Activated CD4-positive, alpha-beta T cell treated with anti-CD3 and anti-CD28 coated beads, Interleukin-10, Interleukin-2, amounts not matched to agents 100 ng/mL and 50 ng/mL, durations not matched to agents 16 hours and 8 hours (primary cell): ENCODE measurements at regions not wholly inside any gene's neighbourhood (a gene's known extent, or its start where the extent isn't known, plus 50 kb on each side); places are given as distances from the start of the nearest gene placed in this dataset.
"Not testable (repeated sequence)": the region's sequence is repeated elsewhere in the genome, so short reads cannot be mapped to it uniquely, and the experiment has no call there.

ENCODE experiments used
- DNase-seq: peaks from one replicate; pipeline ENCODE4 v3.0.0-alpha.2; 2020

DNA sequence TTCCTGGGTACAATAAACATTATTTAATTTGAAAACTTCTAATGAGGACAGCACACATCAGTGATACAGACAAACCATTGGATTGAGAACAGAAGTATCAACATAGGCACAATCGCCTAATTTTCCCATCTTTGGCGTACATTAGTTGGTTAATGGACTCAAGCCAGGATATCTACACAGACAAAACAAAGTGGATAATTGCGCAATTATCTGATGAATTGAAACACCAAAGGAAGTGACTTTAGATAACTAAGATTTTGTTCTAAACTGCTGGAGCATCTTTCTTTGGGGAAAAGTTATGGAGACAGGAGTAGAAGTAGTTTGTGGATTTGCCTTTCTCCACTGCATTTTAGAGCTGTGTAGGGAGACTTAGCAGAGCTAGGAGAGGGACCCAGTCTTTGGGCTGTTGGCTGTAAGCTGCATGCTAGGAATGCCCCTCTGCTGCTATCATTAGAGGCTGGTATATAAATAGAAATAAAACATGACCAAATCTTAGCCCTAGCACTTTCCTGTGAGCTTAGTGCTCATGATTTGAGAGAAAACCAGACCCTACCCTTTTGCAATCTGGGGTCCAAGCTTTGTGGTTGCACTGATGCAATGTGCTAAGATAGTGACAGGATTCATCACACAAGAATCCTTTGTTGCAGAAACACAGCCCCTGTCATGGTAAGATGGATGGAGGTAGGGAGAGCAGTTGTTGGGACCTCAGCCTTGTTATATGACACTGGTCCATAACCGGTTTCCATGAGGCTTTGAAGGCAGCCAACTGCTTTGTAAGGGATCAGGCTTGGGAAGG, 264.5 kb upstream of the PIK3C3 start:
- no peak for DNase-seq

DNA sequence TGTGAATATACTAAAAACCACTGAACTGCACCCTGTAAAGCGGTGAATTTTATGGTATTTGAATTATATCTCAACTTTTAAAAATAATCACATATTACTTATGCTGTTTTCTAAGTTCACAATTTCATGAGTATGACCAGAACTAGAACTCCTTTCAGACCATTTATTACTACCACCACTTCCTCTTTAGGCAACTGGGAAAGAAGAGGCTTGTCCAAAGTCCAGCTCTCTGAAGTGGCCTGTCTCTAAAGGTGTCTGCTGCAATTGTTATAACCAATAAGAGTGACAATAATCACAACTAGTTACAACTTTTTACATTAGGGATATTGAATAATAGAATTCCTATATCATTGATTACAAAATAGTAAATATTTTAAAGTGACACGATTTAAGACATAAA, 267.9 kb upstream of the PIK3C3 start:
- DNase-seq: no peak

DNA sequence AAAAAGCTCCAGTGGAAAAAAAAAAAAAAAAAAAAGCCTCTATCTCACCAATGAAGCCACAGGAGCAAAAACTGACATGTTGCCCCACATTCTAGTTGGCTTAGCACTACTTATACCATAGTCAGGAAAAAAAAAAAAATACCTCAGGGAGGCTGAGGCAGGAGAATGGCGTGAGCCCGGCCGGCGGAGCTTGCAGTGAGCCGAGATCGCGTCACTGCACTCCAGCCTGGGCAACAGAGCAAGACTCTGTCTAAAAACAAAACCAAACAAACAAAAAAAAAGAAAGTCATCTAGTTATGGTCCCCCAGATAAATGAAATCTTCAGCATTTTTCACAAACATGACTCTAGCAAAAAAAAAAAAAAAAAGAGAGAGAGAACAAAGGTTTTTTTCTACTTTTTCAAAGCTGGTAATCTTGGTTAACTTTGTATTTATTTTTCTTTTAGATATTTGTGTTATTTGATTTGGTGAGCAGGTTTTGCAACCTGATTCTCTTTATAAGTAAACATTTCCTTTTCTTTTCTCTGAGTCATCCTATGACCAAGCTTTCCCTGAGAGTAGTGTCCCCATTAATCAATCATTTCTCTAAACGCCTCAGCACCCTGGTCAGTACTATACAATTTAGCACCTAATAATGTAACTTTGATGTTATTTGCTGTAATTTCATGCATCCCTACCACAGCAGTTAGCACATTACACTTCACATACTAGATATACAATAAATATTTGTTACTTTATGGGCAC, 273.7 kb upstream of the PIK3C3 start:
- DNase-seq: no peak

DNA sequence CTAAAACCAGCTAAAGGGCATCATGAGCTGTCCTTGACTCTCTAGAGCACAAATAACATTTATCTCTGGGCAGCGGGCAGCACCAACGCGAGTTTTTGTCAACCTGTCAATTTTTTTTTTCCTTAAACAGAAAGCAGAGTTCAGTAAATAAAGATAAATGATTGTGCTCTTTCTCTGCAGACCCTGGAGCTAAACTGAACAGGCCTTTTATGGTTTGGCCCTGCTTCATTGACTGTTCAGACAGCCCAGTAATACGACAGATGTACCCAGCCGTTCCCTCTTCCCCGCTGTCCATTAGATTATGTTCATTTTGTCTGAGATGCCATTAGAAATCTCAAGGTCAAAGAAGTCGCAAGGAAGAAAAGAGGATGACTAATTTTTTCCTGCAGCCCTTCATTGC, 280.5 kb upstream of the PIK3C3 start:
- DNase-seq: no peak

DNA sequence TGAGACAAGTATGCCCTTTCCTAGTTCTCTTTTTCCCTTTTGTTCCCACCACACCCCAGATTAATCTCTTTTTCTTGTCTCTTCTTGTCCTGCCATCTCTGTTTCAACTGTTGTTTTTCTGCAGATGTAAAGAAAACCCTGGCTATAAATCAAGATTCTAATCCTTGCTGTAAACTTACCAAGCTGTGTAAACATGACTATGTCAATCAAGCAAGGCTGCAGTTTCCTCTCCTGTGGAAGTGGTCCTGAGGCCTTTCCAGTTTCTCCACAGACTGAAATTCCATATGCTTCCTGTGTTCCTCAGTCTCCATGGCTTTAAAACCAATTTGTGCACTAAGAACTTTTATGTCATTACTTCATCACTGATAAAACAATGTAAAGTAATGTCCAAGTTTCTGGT, 288.8 kb upstream of the PIK3C3 start:
- DNase-seq: no peak

DNA sequence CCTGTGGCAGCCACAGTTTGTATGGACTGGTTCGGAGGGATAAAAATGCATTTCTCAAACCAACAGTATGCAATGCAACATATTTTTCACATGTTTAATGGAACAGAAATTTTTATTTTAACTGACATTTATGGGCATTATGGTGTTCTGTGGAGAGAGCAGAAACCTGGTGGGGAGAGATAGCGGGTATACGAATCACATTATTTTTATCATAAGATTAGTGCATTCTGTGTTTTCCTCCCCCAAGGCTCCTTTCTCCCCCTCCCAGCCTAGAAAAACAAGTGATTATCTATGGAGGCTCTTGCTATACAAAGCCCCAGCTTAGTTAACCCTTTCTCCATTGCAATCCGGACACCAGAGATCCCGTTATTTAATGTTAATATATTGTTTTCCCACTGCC, 289.8 kb upstream of the PIK3C3 start:
- no peak for DNase-seq

DNA sequence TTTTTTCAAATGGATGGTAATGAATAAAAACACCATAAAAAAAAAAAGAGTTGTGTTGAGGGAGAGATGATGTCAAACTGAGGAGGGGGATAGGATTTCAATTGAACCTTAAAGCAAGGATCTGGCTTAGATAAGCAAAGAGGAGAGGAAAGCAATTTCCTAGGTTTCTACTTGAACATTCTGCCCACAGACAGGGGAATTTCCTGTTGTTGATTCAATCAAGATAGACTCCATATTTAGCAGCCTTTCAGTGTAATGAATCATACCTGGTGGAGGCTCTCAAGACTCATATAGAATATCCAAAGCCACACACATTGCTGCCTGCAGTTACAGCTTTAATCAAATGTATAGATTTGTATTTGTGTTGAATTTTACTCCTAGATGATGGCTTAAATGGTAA, 294.4 kb upstream of the PIK3C3 start:
- no peak for DNase-seq

DNA sequence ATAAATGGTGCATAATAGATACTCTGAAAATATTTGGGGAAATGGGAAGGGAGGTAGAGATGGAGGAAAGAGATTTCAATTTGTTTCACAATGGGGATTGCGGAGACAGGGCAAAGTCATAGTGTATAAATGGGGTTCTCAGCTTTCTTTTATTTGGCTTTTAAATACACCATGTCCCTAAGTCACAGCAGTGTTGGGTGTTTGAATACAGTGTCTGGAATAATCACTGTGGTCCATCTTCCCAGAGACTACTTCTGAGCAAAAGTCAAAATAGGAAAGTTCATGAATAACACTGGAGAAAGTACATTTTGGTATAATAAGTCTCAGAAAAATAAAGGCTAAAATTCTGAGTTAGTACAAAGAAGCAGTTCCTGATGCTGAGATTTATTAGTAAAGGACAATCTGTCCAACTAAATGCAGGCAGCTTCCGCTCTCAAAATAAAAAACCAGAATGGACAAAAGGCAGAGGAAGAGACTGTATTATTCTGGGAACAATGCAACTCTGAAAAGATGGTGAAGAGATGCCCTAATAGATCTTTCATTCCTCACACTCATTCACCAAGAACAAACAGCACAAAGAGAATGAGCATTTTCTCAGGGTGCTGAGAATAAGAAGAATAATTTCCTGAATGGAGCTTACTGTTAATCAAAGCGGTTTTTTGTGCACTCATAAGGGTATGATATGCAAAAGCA, 295.4 kb upstream of the PIK3C3 start:
- no peak for DNase-seq

DNA sequence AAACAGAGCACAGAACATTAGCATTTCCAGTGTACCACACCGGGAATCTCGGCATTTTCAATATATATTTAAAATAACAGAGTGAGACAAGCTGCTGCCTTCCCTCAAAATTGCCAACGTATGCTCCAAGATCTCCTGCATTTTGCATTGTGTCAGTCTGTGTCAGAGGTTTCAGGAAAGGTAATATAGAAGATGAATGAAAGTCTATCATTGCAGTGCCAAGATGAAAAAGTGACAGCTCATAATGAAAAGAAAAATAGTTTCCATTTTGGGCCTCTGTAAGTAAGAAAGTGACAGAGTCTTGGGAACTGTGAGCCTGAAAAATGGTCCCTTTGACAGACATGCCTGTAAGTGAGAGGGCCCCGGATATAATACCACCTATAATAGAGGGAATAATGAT, 297.8 kb upstream of the PIK3C3 start:
- DNase-seq: no peak

DNA sequence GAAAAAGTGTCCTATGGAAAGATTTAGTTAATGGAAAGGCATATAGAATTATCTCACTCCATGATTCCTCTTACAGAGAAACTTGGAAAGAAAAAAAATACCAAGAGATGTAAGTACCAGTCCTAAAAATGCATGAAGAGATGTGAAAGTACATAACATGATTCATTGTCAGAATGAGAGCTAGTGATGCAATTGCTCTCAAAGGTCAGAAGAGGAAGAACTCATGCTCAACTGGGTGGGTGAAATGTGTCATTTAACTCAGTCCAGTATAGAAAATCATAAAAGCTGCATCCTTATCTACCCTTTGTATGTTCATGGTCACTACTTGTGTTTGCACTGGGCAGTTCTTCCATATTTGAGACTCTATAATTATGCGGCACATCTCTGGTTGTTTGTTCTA, 300.0 kb upstream of the PIK3C3 start:
- DNase-seq: no peak

DNA sequence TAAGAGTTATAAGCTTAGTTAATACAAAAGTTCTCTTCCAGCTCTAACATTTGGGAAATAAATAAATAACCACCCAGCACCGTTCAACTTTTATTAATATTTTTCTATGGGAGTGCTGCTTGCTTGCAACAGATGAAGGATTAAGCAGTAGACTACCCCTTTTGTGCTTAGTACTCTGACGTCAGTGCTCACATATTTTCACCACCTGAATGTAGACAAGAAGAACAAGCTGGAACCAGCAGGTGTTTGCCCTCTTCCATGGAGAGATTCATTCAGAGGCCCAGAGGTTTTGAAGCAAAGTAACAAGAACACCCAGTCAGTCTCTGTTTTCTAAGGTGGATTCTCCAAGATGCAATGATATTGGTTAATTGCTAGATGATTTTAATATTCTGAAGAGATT, 307.1 kb upstream of the PIK3C3 start:
- DNase-seq: no peak

DNA sequence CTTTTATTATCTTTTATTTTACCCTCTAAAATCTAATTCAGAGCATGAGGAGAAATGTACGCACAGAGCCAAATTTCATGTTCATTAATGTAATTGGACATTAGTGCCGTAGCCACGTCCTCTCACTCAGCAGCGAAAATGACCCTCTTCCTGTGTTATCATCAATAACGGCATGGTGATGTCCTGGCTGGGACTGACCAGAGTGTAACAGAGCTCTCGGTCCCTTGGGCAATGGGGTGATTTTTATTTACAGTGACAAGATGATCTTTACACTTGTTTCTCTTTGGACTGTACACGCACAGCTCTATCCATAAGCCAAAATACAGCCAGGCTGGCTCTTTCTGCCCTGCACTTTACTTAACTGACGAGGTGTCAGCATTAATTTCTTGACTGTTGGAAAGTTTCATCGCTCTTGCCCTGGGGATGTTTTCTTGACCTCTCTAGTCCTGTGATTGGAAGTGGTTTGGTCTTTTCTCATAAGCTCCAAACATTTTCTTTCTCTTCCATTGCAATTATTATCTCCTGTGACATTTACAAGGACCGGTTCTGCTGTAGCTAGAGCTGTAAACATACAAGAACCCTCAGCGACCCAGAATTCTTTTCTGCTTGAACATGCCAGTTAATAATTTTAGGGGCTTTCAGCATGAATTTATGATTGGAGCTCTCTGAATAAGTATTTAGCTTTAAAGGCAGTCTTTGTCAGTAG, 308.0 kb upstream of the PIK3C3 start:
- DNase-seq: no peak

DNA sequence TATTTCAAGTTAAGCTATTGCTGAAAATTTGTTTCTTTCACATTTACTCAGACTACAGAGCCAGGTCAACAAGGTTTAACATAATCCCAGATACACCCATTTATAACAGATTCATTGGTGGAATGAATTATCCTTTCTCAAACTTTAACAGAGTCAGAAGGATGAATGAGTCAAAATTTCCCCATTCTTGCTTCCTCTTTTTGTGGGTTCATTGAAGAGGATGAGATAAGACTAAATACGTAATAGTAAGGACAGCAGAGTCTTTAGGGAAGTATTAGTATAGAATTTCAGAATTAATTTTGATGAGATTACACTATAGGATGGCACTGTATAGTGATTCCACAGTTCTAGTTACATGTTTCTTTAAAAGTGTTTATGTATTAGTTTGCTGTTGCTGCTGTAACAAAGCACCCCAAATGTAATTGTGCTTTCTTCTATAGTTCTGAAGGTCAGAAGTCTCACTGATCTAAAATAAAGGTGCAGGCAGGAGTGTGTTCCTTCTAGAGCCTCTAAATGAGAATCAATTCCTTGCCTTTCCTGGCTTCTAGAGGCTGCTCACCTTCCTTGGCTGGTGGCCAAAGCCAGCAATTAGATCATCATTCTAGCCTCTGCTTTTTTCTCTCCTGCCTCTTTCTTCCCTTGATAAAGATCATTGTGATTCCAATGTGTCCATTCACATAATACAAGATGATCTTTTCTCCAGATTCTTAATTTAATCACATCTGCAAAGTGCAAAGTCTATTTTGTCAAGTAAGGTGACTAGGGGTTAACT, 309.3 kb upstream of the PIK3C3 start:
- no peak for DNase-seq

DNA sequence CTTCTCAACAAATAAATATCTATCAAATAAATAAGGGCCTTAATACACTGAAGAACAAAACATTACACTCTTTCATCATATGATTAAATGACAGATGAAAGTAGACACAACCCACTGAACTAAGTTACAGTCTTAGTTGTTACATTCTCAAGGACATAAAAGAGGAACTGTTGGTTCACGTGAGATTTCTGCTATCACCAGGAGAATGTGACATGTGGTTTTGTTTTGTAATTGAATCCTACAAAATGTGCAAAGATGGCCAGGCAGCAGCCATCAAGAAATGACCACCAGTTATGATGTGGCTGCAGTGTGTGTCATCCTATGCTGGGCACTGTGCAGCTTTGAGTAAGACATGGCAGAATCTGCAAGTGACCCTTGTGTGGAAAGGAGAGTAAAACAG, 310.6 kb upstream of the PIK3C3 start:
- no peak for DNase-seq

DNA sequence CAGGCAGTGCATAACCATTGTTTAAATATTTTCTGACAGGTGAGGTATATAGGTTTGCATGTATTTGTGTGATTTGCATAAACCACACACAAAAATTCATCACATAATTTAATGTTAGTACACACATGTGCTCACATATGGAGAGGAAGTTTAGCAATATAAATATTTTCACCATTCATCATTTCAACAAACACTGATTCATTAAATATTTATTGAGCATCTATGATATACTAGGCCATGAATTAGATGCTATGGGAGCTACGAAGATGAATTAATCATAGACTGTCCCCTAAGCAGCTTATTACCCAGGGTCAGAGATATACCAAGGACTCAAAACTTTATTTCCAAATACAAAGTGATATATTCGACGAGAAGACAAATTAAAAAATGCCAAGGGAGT, 311.6 kb upstream of the PIK3C3 start:
- DNase-seq: no peak

DNA sequence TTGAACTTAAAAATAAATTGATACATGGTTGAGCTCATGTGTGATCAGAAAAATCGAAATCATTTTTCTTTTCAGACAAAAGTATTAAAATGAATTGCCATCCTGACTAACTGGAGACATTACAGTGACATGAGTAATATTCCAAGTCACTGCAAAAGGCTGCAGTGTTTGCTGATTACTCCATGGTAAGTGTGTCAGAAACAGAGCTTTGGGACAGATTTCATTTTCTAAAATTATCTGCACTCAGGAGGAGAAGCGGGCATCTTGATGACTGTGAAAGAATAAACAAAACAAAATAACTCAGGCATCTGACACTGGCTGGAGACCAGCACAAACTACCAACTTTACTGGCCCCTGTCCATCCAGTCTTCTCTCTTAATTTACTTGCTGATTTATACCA, 312.3 kb upstream of the PIK3C3 start:
- DNase-seq: no peak

DNA sequence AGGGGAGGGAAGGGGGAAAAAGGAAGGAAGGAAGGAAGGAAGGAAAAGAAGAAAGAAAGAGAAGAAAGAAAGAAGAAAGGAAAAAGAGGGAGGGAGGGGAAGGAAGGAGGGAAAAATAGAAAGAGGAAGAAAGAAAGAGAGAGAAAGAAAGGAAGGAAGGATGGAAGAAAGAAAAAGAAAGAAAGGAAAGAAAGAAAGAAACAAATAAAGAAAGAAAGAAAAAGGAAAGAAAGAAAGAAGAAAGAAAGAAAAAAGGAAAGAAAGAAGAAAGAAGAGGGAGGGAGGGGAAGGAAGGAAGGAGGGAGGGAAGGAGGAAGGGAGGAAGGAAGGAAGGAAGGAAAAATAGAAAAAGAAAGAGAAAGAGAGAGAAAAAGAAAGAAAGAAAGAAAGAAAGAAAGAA, 315.8 kb upstream of the PIK3C3 start:
- no peak for DNase-seq

DNA sequence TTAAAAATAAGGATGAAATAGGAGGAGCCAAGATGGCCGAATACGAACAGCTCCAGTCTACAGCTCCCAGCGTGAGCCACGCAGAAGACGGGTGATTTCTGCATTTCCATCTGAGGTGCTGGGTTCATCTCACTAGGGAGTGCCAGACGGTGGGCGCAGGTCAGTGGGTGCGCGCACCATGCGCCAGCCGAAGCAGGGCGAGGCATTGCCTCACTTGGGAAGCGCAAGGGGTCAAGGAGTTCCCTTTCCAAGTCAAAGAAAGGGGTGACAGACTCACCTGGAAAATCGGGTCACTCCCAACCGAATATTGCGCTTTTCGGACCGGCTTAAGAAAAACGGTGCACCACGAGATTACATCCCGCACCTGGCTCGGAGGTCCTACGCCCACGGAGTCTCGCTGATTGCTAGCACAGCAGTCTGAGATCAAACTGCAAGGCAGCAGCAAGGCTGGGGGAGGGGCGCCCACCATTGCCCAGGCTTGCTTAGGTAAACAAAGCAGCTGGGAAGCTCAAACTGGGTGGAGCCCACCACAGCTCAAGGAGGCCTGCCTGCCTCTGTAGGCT, 323.2 kb upstream of the PIK3C3 start:
- DNase-seq: not testable (repeated sequence)

DNA sequence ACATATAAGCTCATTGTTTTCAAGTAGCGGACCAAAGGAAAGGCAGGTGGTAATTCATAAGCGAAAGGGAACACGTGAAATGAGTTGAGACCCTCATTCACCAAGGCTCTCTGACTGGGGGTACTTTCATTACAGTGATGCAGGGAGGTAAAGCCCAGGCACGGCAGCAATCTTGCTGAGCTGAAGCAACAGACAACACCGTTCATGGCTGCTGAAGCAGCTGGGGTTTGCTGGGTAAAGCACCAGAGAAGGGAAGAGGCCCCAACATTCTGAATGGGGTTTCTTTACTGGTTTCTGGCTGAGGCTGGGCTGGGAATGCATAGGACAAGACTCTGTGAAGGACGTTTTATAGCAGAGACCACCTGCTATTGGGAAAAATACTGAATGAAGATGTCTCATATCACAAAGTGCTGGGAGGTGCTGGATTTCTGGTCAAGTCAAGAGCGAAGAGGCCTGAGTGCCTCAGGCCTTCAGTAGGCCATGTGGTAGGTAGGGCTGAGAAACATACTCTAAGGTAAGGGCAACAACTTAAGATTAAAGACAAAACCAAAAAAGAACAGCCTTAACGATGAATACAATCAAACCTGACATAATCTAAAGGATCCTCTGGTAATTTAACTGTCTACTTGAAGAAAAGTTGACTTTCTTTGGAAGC, 324.7 kb upstream of the PIK3C3 start:
- no peak for DNase-seq

DNA sequence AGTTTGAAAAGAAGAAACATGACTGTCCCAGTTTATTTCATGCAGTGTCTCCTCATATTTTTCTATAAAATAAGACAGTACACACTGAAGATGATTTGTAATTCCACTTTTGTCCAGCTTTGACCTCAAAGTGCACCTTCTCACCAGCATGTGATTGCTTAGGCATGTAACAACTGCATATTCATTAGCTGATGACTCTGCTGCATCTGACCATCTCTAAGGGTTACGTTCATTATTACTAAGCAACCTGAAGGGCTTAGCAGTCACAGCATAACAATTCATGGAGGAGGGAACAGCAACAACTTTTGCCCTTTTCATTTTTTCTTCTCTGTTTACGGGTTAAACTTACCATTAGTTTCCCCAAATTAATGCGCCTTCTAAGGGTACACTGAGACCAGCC, 330.6 kb upstream of the PIK3C3 start:
- DNase-seq: no peak

DNA sequence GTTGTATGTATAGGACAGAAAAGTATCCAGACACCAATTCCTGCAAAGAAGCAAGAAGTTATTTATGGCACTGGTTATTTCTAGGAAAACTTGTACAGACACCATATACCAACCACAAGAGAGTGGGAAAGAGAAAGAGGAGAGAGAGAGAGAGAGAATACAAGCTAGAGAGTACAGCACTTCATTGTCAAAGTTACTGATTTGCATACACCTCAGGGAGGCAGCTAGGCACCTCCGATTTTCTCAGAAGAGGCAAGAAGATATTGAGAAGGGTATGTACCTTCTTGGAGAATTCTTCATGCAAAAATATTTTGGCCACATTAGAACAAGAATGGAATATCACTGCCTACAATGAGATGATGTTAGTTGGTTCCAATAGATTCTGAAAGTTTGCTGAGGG, 333.9 kb upstream of the PIK3C3 start:
- no peak for DNase-seq

DNA sequence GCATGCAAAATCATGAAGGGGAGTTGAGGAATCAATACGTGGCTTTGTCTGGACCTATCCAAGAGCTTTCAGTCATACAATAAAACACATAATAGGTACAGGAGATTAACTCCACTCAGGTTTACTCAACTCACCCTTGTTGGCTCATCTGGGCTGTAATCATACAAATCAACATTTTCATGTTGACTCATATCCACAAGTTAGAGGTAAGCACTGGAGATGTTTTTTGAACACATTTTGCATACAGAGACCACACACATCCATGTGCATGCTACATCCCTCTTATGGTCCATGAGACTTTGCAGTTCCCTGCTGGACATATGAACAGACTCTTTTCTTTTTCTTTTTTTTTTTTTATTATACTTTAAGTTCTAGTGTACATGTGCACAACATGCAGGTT, 336.9 kb upstream of the PIK3C3 start:
- peak; percentile 17 for DNase-seq
